Gastrocnemius medialis (tissue), 4 donors: ENCODE measurements at regions not wholly inside any gene's neighbourhood (a gene's known extent, or its start where the extent isn't known, plus 50 kb on each side); places are given as distances from the start of the nearest gene placed in this dataset.

Experiments
- ATAC-seq, 2 donors: fragments of 150-250 bp; one replicate each; pipeline ENCODE4 v1.9.1; 2016
- DNase-seq, 2 donors: peaks; one replicate each; pipeline ENCODE4 v3.0.0-alpha.2; 2019
- H3K27ac ChIP-seq, 4 donors: fragments of 200-600 bp; sonication (generic); 1 replicate in 1 of 4; 2 replicates in 3 of 4; pipeline ENCODE4 v1.5.1; 2016 to 2018; ENCODE audit warnings: mild to moderate bottlenecking in 2 of 4, moderate library complexity in 1 of 4
- H3K27me3 ChIP-seq, 3 donors: fragments of 200-600 bp; sonication (generic) in 2 of 3; 1 replicate in 1 of 3; 2 replicates in 2 of 3; pipeline versions ENCODE4 v1.5.1 to v1.6.0; 2016 to 2019; ENCODE audit warnings: mild to moderate bottlenecking in 1 of 3, moderate library complexity in 1 of 3
- H3K36me3 ChIP-seq, 2 donors: fragments of 200-600 bp; sonication (generic) in 1 of 2; one replicate each; pipeline ENCODE4 v1.5.1; 2017 to 2018
- H3K4me1 ChIP-seq, 2 donors: fragments of 200-600 bp; sonication (generic) in 1 of 2; one replicate each; pipeline ENCODE4 v1.5.1; 2016 to 2017; ENCODE audit warnings: mild to moderate bottlenecking in 2 of 2
- H3K4me3 ChIP-seq, 4 donors: fragments of 200-600 bp; sonication (generic) in 3 of 4; 1 replicate in 1 of 4; 2 replicates in 3 of 4; pipeline ENCODE4 v1.5.1; 2016 to 2019; ENCODE audit warnings: mild to moderate bottlenecking in 2 of 4
- H3K9me3 ChIP-seq, 3 donors: fragments of 200-600 bp; sonication (generic) in 2 of 3; 1 replicate in 1 of 3; 2 replicates in 2 of 3; pipeline ENCODE4 v1.5.1; 2016 to 2019
- POLR2A ChIP-seq, 2 donors: fragments of 450-650 bp; IDR thresholded peaks; one replicate each; pipeline ENCODE4 v1.6.1; 2017; ENCODE audit warnings: antibody characterized with exemption in 2 of 2, mild to moderate bottlenecking in 2 of 2, moderate library complexity in 2 of 2
- in situ Hi-C, 4 donors: fragments of 200-750 bp; cut with MboI; loops; one replicate each; pipeline versions ENCODE4 v1.15.0 to v1.8.0; 2017; ENCODE audit warnings: low sequenced_read_pairs in 4 of 4
- intact Hi-C: fragments of 100-400 bp; cut with DNase I; formaldehyde crosslinking; loops from one replicate; pipeline ENCODE4 v1.15.1; 2023; ENCODE audit warnings: low total_unique reads
- TF ChIP-seq, protein P1 (sequence below), 5 experiments: fragments of 450-650 bp in 3 of 5; fragments of 200-600 bp in 2 of 5; sonication (generic) in 2 of 5; IDR thresholded peaks in 4 of 5; conservative IDR thresholded peaks in 1 of 5; 1 replicate in 4 of 5; 2 replicates in 1 of 5; pipeline ENCODE4 v1.5.1; 2016 to 2019; ENCODE audit warnings: antibody characterized with exemption in 5 of 5, mild to moderate bottlenecking in 3 of 5, moderate library complexity in 3 of 5

DNA sequence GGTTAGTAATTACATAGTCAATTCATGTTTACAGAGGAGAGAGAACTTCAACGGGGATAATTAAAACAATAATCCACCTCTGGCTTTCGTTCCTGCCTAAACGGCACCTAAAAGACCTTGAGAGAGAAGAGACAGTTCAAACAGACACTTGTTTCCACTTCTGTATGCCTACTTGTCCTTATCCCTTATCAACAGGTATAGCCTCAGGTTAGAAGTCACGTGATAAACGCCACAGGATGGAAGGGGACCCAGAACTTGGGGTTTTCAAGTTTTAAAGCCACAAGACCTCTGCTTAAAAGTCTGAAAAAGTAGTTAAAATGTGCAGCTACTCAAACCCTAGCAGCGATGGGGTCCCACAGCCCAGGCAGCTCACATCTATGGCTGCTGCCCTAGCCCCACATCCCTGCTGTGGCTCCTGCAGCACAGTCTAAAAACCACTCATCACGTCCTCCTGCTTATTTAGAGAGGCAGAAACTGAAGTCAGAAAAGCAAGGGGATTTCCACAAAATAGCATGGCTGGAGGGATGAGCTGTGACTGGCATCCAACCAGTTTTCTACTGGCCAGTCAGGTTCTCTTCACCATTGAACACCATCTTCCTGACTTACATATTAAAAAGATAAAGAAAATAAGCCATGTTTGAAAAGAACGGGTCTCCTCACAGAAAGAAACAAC lies 51.2 kb upstream of the SEC16B start:
- TF ChIP-seq, protein P1, sequence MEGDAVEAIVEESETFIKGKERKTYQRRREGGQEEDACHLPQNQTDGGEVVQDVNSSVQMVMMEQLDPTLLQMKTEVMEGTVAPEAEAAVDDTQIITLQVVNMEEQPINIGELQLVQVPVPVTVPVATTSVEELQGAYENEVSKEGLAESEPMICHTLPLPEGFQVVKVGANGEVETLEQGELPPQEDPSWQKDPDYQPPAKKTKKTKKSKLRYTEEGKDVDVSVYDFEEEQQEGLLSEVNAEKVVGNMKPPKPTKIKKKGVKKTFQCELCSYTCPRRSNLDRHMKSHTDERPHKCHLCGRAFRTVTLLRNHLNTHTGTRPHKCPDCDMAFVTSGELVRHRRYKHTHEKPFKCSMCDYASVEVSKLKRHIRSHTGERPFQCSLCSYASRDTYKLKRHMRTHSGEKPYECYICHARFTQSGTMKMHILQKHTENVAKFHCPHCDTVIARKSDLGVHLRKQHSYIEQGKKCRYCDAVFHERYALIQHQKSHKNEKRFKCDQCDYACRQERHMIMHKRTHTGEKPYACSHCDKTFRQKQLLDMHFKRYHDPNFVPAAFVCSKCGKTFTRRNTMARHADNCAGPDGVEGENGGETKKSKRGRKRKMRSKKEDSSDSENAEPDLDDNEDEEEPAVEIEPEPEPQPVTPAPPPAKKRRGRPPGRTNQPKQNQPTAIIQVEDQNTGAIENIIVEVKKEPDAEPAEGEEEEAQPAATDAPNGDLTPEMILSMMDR (IDR thresholded peaks at IDR 0.05 in 4 of 5, conservative IDR thresholded peaks at IDR 0.05 in 1 of 5): no peak
- TF ChIP-seq POLR2A (IDR thresholded peaks at IDR 0.05): no peak

DNA sequence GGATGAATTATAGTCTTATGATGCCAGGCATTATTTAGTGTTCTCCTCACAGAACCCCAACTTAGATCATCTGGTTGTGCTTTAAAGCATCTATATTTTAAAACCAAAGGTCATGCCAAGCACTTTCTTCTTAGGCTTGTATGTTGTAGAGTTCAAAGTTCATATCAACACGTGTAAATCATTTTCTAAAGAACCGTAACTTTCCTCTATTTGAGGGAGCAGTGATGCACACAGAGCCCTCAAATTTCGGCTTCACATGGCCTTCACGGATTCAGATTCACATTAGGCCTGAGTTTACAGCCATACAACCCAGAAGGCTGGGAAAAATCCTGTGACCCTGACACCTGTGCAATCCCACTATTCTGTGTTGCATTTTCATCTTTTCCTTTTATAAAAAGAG lies 52.1 kb upstream of the SEC16B start:
- no peak for ATAC-seq
- intact Hi-C loops (no loop called here), in situ Hi-C loops (no loop called here)
- Histone ChIP-seq H3K4me1 (no peaks in the 10 kb centered on the region), H3K9me3 (no peaks in the 10 kb centered on the region), H3K36me3 (peaks cover 0 to 60% of the 10 kb centered on the region in 2 donors), H3K4me3 (no peak overlapping the region), H3K27me3 (no peaks in the 10 kb centered on the region), H3K27ac (no peak overlapping the region)
- TF ChIP-seq, protein P1 (IDR thresholded peaks at IDR 0.05 in 4 of 5, conservative IDR thresholded peaks at IDR 0.05 in 1 of 5): no peak
- TF ChIP-seq POLR2A (IDR thresholded peaks at IDR 0.05): no peak
- DNase-seq: no peak

More for the DNA sequence above, 51.2 kb upstream of the SEC16B start:
- intact Hi-C loops: no loop called here
- no peaks in the 10 kb centered on the region for H3K4me1 ChIP-seq
- no peak overlapping the region for H3K4me3 ChIP-seq
- ATAC-seq (no peak), DNase-seq (no peak)
- in situ Hi-C loops: no loop called here
- no peaks in the 10 kb centered on the region for H3K9me3 ChIP-seq
- no peak overlapping the region for H3K27ac ChIP-seq
- no peaks in the 10 kb centered on the region for H3K27me3 ChIP-seq
- peaks cover 0 to 63% of the 10 kb centered on the region in 2 donors for H3K36me3 ChIP-seq

DNA sequence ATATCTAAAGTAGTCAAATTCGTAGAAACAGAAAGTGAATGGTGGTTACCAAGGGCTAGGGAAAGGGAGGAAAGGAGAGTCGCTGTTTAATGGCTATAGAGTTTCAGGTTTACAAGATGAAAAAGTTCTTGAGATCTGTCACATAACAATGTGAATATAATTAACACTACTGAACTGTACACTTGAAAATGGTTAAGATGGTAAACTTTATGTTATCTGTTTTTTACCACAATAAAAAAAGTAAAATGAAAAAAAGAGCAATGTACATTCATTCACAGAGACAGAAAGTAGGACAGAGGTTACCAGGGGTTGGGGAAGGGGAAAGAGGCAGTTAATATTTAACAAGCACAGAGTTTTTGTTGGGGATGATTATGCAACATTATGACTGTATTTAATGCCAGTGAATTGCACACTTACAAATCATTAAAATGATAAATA lies 53.3 kb upstream of the SEC16B start:
- peaks cover 0 to 48% of the 10 kb centered on the region in 2 donors for H3K36me3 ChIP-seq
- H3K4me3 ChIP-seq: no peak overlapping the region
- no peak for ATAC-seq
- in situ Hi-C loops (no loop called here), intact Hi-C loops (no loop called here)
- TF ChIP-seq, protein P1 (IDR thresholded peaks at IDR 0.05 in 4 of 5, conservative IDR thresholded peaks at IDR 0.05 in 1 of 5): no peak
- TF ChIP-seq POLR2A (IDR thresholded peaks at IDR 0.05): no peak
- peaks cover 0 to under 1% of the 10 kb centered on the region in 2 donors for H3K4me1 ChIP-seq
- no peaks in the 10 kb centered on the region for H3K9me3 ChIP-seq
- no peak for DNase-seq
- no peaks in the 10 kb centered on the region for H3K27me3 ChIP-seq
- H3K27ac ChIP-seq: no peak overlapping the region

DNA sequence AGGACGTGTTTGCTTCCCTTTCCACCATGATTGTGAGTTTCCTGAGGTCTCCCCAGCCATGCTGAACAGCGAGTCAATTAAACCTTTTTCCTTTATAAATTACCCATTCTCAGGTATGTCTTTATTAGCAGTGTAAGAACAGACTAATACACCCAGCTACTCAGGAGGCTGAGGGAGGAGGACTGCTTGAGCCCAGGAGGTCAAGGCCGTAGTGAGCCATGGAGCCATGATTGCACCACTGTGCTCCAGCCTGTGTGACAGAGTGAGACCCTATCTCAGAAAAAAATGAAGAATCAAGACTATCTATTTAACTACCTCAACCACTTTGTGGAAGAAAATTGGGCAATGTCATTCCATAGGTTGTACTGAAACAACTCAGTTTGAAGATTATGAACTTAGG lies 54.6 kb upstream of the SEC16B start:
- intact Hi-C loops: no loop called here
- DNase-seq (no peak), ATAC-seq (no peak)
- in situ Hi-C loops: no loop called here
- no peak for TF ChIP-seq POLR2A (IDR thresholded peaks at IDR 0.05)
- TF ChIP-seq, protein P1 (IDR thresholded peaks at IDR 0.05 in 4 of 5, conservative IDR thresholded peaks at IDR 0.05 in 1 of 5): no peak
- Histone ChIP-seq H3K4me1 (peaks cover 9 to 14% of the 10 kb centered on the region in 2 donors), H3K4me3 (no peak overlapping the region), H3K36me3 (peaks cover 0 to 40% of the 10 kb centered on the region in 2 donors), H3K27ac (no peak overlapping the region), H3K27me3 (no peaks in the 10 kb centered on the region), H3K9me3 (no peaks in the 10 kb centered on the region)
